ENCODE measurements at regions not wholly inside any gene's neighbourhood (a gene's known extent, or its start where the extent isn't known, plus 50 kb on each side); places are given as distances from the start of the nearest gene placed in this dataset.
"Not testable (repeated sequence)": the region's sequence is repeated elsewhere in the genome, so short reads cannot be mapped to it uniquely, and the experiment has no call there.

DNA sequence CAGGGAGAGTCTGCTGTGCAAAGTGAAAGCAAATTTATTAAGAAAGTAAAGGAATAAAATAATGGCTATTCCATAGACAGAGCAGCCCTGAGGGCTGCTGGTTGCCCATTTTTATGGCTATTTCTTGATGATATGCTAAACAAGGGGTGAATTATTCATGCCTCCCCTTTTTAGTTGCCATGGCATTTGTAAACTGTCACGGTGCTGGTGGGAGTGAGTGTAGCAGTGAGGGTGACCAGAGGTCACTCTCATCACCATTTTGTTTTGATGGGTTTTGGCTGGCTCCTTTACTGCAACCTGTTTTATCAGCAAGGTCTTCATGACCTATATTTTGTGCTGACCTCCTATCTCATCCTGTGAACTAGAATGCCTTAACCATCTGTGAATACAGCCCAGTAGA, 518.9 kb upstream of the HS3ST1 start:
- not testable (repeated sequence) for H3K27me3 ChIP-seq (ENCODE audit: low read depth, low read length); H3K9me3 ChIP-seq (ENCODE audit: control insufficient read depth in 1 of 2, low read length in 2 of 2); H3K4me1 ChIP-seq (ENCODE audit: control insufficient read depth in 1 of 2, insufficient read depth in 2 of 2, low read length in 2 of 2); H3K36me3 ChIP-seq (ENCODE audit: control insufficient read depth in 1 of 2, insufficient read depth in 2 of 2, low read length in 2 of 2); H3K27ac ChIP-seq (ENCODE audit: low read length); H3K4me3 ChIP-seq (ENCODE audit: low read depth in 1 of 2, low read length in 2 of 2)

DNA sequence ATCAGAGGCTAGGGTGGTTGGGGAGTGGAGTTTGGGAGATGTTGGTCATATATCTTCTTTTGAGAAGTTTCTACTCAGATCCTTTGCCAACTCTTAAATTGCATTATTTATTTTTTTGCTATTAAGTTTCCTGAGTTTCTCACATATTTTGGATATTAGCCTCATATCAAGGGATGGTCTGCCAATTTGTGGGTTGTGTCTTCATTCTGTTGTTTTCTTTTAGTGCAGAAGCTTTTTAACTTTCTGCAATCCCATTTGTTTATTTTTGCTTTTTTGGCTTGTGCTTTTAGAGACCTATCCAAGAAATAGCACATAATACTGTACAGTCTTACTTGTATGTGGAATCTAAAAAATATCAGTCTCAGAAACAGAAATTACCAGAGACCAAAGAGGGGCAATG, 509.2 kb upstream of the HS3ST1 start:
- Histone ChIP-seq H3K9me3 (ENCODE audit: control insufficient read depth in 1 of 2, low read length in 2 of 2) (peaks cover 0 to 3% of the 10 kb centered on the region in 2 donors), H3K27ac (ENCODE audit: low read length) (no peak overlapping the region), H3K4me3 (ENCODE audit: low read depth in 1 of 2, low read length in 2 of 2) (no peak overlapping the region), H3K36me3 (ENCODE audit: control insufficient read depth in 1 of 2, insufficient read depth in 2 of 2, low read length in 2 of 2) (no peaks in the 10 kb centered on the region), H3K27me3 (ENCODE audit: low read depth, low read length) (no peaks in the 10 kb centered on the region), H3K4me1 (ENCODE audit: control insufficient read depth in 1 of 2, insufficient read depth in 2 of 2, low read length in 2 of 2) (no peaks in the 10 kb centered on the region)

DNA sequence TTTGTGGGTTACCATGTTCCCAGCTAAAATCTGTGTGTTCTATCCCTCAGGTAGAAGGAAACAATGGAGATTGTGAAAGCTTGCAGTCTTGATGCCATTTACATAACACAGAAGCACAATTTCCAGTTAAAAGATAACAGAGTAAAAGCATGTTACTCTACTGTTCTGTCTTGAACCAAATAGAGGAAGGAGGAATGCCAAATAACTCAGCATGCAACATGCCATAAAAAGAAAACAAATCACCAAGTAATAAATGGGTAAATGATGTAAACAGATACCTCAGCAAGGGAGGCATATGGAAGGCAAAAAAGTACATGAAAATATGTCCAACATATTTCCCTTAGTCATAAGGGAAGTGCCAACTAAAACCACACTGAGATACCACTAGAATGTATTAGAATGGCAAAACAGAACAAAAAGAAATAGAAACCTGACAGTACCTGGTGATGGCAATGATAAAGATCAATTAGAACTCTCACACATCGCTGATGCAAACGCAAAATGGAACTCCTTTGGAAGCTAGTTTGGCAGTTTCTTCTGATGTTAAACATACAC, 502.6 kb upstream of the HS3ST1 start:
- Histone ChIP-seq H3K27ac (ENCODE audit: low read length) (no peak overlapping the region), H3K36me3 (ENCODE audit: control insufficient read depth in 1 of 2, insufficient read depth in 2 of 2, low read length in 2 of 2) (no peaks in the 10 kb centered on the region), H3K4me1 (ENCODE audit: control insufficient read depth in 1 of 2, insufficient read depth in 2 of 2, low read length in 2 of 2) (no peaks in the 10 kb centered on the region), H3K4me3 (ENCODE audit: low read depth in 1 of 2, low read length in 2 of 2) (no peak overlapping the region), H3K27me3 (ENCODE audit: low read depth, low read length) (no peaks in the 10 kb centered on the region), H3K9me3 (ENCODE audit: control insufficient read depth in 1 of 2, low read length in 2 of 2) (peaks cover 0 to 3% of the 10 kb centered on the region in 2 donors)

DNA sequence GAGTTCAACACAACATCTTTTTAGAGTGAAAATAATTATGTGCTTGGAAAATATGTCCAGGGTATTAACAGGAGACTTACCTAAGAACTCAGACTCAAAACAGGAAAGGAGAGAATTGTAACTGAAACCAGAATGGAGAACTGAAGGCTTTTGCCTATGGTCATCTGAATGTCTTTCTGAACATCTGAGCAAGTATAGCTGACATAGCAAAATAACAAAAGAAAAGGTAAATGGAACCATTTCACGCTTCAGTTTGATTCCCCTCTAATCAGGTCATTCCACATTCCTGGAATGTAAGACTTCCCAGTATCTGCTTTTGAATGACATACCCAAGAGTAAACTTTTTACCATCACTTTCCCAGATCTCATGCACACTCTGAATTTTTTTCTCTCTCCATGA, 500.4 kb upstream of the HS3ST1 start:
- Histone ChIP-seq H3K4me3 (ENCODE audit: low read depth in 1 of 2, low read length in 2 of 2) (no peak overlapping the region), H3K4me1 (ENCODE audit: control insufficient read depth in 1 of 2, insufficient read depth in 2 of 2, low read length in 2 of 2) (no peaks in the 10 kb centered on the region), H3K27me3 (ENCODE audit: low read depth, low read length) (no peaks in the 10 kb centered on the region), H3K36me3 (ENCODE audit: control insufficient read depth in 1 of 2, insufficient read depth in 2 of 2, low read length in 2 of 2) (no peaks in the 10 kb centered on the region), H3K9me3 (ENCODE audit: control insufficient read depth in 1 of 2, low read length in 2 of 2) (peaks cover 0 to 3% of the 10 kb centered on the region in 2 donors), H3K27ac (ENCODE audit: low read length) (no peak overlapping the region)

DNA sequence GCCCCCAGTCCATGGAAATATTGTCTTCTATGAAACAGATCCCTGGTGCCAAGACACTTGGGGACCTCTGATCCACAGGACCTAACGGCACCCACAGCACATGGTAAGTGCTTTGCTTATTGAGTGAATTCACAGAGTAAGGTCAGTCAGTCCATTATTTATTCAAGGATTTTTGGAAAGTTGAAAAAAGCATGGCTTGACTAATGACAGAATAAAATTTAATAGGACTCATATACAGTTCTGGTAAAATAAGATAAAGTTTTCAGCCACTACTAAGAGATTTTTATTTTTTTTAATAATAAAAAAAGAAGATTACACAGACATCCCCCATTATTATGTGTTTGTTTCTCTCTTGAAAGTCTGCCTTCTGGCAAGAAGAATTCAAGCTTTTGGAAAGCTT, 490.6 kb upstream of the HS3ST1 start:
- Histone ChIP-seq H3K36me3 (ENCODE audit: control insufficient read depth in 1 of 2, insufficient read depth in 2 of 2, low read length in 2 of 2) (no peaks in the 10 kb centered on the region), H3K4me3 (ENCODE audit: low read depth in 1 of 2, low read length in 2 of 2) (no peak overlapping the region), H3K27me3 (ENCODE audit: low read depth, low read length) (no peaks in the 10 kb centered on the region), H3K4me1 (ENCODE audit: control insufficient read depth in 1 of 2, insufficient read depth in 2 of 2, low read length in 2 of 2) (no peaks in the 10 kb centered on the region), H3K9me3 (ENCODE audit: control insufficient read depth in 1 of 2, low read length in 2 of 2) (no peaks in the 10 kb centered on the region), H3K27ac (ENCODE audit: low read length) (no peak overlapping the region)

DNA sequence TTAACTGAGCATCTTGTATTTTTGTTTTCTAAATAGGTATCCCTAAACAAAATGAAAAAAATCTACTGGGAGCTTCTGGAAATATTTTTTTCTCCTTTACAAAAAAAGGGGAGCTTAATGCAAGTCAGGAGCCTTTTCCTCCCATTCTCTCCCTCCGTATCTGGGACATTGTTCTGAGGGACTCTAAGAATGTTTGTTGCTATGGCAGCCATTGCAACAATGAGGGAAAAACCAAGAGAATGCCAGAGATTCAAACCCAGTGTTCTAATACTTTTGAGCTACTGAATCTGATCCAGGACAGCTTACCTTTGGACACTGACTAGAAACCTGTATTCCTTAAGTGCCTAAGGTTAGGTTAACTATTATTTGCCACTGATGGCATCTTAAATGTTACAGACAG, 485.7 kb upstream of the HS3ST1 start:
- H3K27ac ChIP-seq (ENCODE audit: low read length): no peak overlapping the region
- H3K4me3 ChIP-seq (ENCODE audit: low read depth in 1 of 2, low read length in 2 of 2): no peak overlapping the region
- no peaks in the 10 kb centered on the region for H3K9me3 ChIP-seq (ENCODE audit: control insufficient read depth in 1 of 2, low read length in 2 of 2)
- H3K36me3 ChIP-seq (ENCODE audit: control insufficient read depth in 1 of 2, insufficient read depth in 2 of 2, low read length in 2 of 2): no peaks in the 10 kb centered on the region
- H3K4me1 ChIP-seq (ENCODE audit: control insufficient read depth in 1 of 2, insufficient read depth in 2 of 2, low read length in 2 of 2): no peaks in the 10 kb centered on the region
- H3K27me3 ChIP-seq (ENCODE audit: low read depth, low read length): no peaks in the 10 kb centered on the region

DNA sequence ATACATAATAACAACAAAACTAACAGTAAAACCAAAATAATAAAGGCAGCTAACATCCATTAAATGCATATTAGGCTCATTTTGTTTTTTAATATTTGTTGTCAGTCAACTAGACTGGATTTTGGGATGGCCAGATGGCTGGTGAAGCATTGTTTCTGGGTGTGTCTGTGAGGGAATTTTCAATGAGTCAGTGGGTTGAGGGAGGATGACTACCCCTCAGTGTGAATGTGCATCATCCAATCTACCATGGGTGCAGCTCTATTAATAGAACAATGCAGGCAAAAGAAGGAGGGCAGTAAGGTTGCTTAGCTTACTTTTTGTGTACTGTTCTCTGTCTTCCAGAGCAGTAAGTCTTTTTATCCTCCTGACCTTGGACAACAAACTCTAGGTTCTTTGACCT, 484.2 kb upstream of the HS3ST1 start:
- no peak overlapping the region for H3K4me3 ChIP-seq (ENCODE audit: low read depth in 1 of 2, low read length in 2 of 2)
- H3K27me3 ChIP-seq (ENCODE audit: low read depth, low read length): no peaks in the 10 kb centered on the region
- no peaks in the 10 kb centered on the region for H3K36me3 ChIP-seq (ENCODE audit: control insufficient read depth in 1 of 2, insufficient read depth in 2 of 2, low read length in 2 of 2)
- no peak overlapping the region for H3K27ac ChIP-seq (ENCODE audit: low read length)
- no peaks in the 10 kb centered on the region for H3K9me3 ChIP-seq (ENCODE audit: control insufficient read depth in 1 of 2, low read length in 2 of 2)
- H3K4me1 ChIP-seq (ENCODE audit: control insufficient read depth in 1 of 2, insufficient read depth in 2 of 2, low read length in 2 of 2): no peaks in the 10 kb centered on the region

DNA sequence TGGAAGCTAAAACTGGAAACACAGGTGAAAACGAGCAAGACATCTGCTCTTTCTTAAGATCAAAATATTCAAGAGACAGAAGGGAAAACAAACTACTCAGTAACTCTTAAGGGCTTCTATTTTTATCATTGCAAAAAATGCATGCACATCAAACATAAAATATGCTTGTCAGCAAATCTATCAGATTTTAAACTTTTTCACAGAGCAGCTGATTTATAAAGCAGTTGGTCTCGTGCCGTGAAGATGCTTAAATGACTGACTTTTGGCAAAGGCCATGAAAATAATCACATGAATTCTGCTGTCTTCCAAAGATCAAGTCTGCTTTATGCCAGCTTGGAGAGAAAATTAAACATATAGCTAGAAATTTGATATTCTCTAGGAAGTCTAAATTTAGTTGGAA, 482.1 kb upstream of the HS3ST1 start:
- no peak overlapping the region for H3K27ac ChIP-seq (ENCODE audit: low read length)

DNA sequence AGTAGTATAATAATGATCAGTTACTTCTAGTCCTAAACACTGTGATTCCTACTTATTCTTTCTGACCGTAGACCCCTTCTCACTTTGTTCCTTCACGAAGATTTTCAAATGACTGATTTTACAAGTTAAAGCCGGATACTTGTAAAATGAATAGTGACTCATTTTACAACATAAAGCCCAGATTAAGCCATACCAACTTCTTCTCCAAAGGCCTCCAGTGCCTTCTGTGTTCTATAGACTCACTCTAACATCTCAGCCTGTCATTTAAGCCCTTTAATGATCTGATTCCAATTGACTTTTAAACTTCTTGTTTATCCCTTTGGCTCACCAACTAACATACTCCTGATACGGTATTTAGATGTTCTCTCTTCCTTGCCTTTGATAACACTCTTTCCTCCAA, 480.0 kb upstream of the HS3ST1 start:
- no peak overlapping the region for H3K27ac ChIP-seq (ENCODE audit: low read length)
- no peaks in the 10 kb centered on the region for H3K9me3 ChIP-seq (ENCODE audit: control insufficient read depth in 1 of 2, low read length in 2 of 2)
- no peaks in the 10 kb centered on the region for H3K27me3 ChIP-seq (ENCODE audit: low read depth, low read length)
- H3K4me1 ChIP-seq (ENCODE audit: control insufficient read depth in 1 of 2, insufficient read depth in 2 of 2, low read length in 2 of 2): no peaks in the 10 kb centered on the region
- H3K36me3 ChIP-seq (ENCODE audit: control insufficient read depth in 1 of 2, insufficient read depth in 2 of 2, low read length in 2 of 2): no peaks in the 10 kb centered on the region
- no peak overlapping the region for H3K4me3 ChIP-seq (ENCODE audit: low read depth in 1 of 2, low read length in 2 of 2)

More for the DNA sequence above, 482.1 kb upstream of the HS3ST1 start:
- H3K4me3 ChIP-seq (ENCODE audit: low read depth in 1 of 2, low read length in 2 of 2): no peak overlapping the region
- H3K27me3 ChIP-seq (ENCODE audit: low read depth, low read length): no peaks in the 10 kb centered on the region
- no peaks in the 10 kb centered on the region for H3K36me3 ChIP-seq (ENCODE audit: control insufficient read depth in 1 of 2, insufficient read depth in 2 of 2, low read length in 2 of 2)
- H3K4me1 ChIP-seq (ENCODE audit: control insufficient read depth in 1 of 2, insufficient read depth in 2 of 2, low read length in 2 of 2): no peaks in the 10 kb centered on the region
- H3K9me3 ChIP-seq (ENCODE audit: control insufficient read depth in 1 of 2, low read length in 2 of 2): no peaks in the 10 kb centered on the region

DNA sequence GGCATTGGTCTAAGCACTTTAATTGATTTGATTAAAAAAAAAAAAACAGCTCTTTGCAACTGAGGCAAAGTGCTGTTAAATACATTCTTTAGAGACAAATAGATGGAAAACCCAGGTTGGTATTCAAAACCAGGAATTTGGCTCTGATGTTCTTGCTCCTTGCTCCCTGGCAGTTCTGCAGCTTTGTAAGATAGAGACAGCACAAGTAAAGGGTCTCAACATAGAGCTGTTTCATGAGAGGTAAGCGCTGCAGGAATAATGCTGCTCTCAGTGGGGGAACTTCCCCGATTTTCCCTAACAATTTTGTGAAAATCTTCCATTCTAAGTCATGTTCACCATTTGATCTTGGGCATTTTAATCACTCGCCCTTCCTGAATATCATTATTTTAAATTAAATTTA, 479.5 kb upstream of the HS3ST1 start:
- H3K27me3 ChIP-seq (ENCODE audit: low read depth, low read length): no peaks in the 10 kb centered on the region
- no peaks in the 10 kb centered on the region for H3K4me1 ChIP-seq (ENCODE audit: control insufficient read depth in 1 of 2, insufficient read depth in 2 of 2, low read length in 2 of 2)
- H3K9me3 ChIP-seq (ENCODE audit: control insufficient read depth in 1 of 2, low read length in 2 of 2): no peaks in the 10 kb centered on the region
- H3K4me3 ChIP-seq (ENCODE audit: low read depth in 1 of 2, low read length in 2 of 2): no peak overlapping the region
- H3K36me3 ChIP-seq (ENCODE audit: control insufficient read depth in 1 of 2, insufficient read depth in 2 of 2, low read length in 2 of 2): no peaks in the 10 kb centered on the region
- H3K27ac ChIP-seq (ENCODE audit: low read length): no peak overlapping the region

DNA sequence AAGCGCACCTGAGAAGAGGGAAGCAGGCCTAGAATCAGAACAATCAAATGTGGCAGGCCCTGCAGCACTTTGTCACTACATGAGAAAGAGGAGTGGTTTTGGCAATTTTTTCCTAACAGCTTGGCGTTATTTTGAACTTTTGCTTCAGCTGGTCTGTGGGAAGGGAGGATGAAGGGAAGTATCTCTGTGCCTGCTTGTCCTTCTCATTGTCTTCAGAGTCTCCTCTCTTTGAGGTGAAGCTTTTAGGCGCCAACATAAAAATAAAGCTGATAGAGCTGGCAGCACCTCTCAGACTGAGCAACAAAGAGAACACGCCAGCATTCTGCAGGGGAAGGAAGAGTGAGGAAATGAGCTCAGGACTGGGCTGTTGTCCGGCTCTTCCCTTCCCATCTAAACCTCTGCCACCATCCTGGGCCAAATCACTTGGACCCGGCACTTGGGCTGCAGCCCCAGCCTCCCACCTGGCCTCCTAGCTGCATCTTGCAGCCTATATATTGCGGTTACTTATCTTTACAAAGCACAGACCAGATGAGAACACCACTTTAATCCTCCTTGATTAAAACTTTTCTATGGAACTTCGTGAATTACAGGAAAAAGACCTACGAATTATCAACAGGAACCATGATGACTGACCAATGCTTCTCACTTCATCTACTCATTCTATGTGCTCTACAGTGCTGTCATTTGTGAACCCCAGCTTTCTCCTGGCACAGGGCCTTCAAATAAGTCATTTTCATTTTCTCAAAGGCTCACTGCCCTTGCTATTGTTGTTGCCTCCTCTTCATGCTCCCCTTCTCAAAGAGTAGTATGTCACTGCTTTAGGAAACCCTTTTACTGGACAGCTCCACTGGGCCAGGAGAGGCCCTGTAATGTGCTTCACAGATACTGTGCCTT, 476.4 kb upstream of the HS3ST1 start:
- H3K27me3 ChIP-seq (ENCODE audit: low read depth, low read length): no peaks in the 10 kb centered on the region
- H3K27ac ChIP-seq (ENCODE audit: low read length): peak overlapping the region; percentile 52
- no peaks in the 10 kb centered on the region for H3K4me1 ChIP-seq (ENCODE audit: control insufficient read depth in 1 of 2, insufficient read depth in 2 of 2, low read length in 2 of 2)
- H3K4me3 ChIP-seq (ENCODE audit: low read depth in 1 of 2, low read length in 2 of 2): no peak overlapping the region
- H3K9me3 ChIP-seq (ENCODE audit: control insufficient read depth in 1 of 2, low read length in 2 of 2): no peaks in the 10 kb centered on the region
- no peaks in the 10 kb centered on the region for H3K36me3 ChIP-seq (ENCODE audit: control insufficient read depth in 1 of 2, insufficient read depth in 2 of 2, low read length in 2 of 2)

DNA sequence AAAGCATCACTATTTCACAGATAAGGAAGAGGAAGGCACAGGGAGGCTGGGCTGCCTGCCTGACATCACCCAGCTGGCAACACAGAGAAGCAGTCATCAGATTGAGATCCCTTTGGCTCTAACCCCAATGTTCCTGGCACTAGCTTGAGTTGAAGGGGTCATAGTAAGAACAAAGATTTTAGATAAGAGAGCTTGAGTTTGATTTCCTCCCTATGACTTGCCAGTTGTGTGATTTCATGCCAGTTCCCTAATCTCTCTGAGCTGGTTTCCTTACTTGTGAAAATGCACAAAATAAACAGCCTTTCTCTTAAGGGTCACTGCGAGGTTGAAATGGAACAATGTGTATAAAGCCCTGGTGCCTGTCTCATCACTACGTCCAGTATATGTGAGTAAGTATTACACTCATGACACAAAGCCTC, 475.4 kb upstream of the HS3ST1 start:
- no peaks in the 10 kb centered on the region for H3K4me1 ChIP-seq (ENCODE audit: control insufficient read depth in 1 of 2, insufficient read depth in 2 of 2, low read length in 2 of 2)
- no peaks in the 10 kb centered on the region for H3K9me3 ChIP-seq (ENCODE audit: control insufficient read depth in 1 of 2, low read length in 2 of 2)
- H3K27ac ChIP-seq (ENCODE audit: low read length): no peak overlapping the region
- no peak overlapping the region for H3K4me3 ChIP-seq (ENCODE audit: low read depth in 1 of 2, low read length in 2 of 2)
- H3K27me3 ChIP-seq (ENCODE audit: low read depth, low read length): no peaks in the 10 kb centered on the region
- no peaks in the 10 kb centered on the region for H3K36me3 ChIP-seq (ENCODE audit: control insufficient read depth in 1 of 2, insufficient read depth in 2 of 2, low read length in 2 of 2)
